MM.1S (cell line): ENCODE measurements at regions not wholly inside any gene's neighbourhood (a gene's known extent, or its start where the extent isn't known, plus 50 kb on each side); places are given as distances from the start of the nearest gene placed in this dataset.

Source experiments
- DNase-seq: peaks from one replicate; pipeline ENCODE4 v3.0.0-alpha.2; 2015
- H2AFZ ChIP-seq: fragments of 300-600 bp; sonication (generic); 2 replicates; pipeline ENCODE4 v1.6.0; 2016; ENCODE audit warnings: antibody characterized with exemption, low read length
- H3F3A ChIP-seq: fragments of 300-600 bp; sonication (generic); 2 replicates; pipeline ENCODE4 v1.6.1; 2016; ENCODE audit warnings: mild to moderate bottlenecking, antibody characterized with exemption, low read length, moderate library complexity, mixed read lengths; ENCODE audit not compliant: insufficient read depth
- H3K27ac ChIP-seq: fragments of 300-600 bp; sonication (generic); 2 replicates; pipeline ENCODE4 v1.5.1; 2016; ENCODE audit warnings: mild to moderate bottlenecking, low read length
- H3K27me3 ChIP-seq: fragments of 300-600 bp; sonication (generic); replicated peaks from 2 replicates; pipeline ENCODE4 v1.6.0; 2016; ENCODE audit warnings: low read length; ENCODE audit not compliant: insufficient read depth
- H3K36me3 ChIP-seq: fragments of 300-600 bp; sonication (generic); replicated peaks from 2 replicates; pipeline ENCODE4 v1.6.1; 2016; ENCODE audit warnings: mild to moderate bottlenecking, low read length, mixed read lengths; ENCODE audit not compliant: insufficient read depth
- H3K4me1 ChIP-seq: fragments of 300-600 bp; sonication (generic); 2 replicates; pipeline ENCODE4 v1.6.1; 2016; ENCODE audit warnings: low read length, mixed read lengths
- H3K4me2 ChIP-seq: fragments of 300-600 bp; sonication (generic); 2 replicates; pipeline ENCODE4 v1.6.0; 2016; ENCODE audit warnings: low read depth, low read length
- H3K4me3 ChIP-seq: fragments of 300-600 bp; sonication (generic); 2 replicates; pipeline ENCODE4 v1.5.1; 2016; ENCODE audit warnings: low read length, mixed read lengths
- H3K79me2 ChIP-seq: fragments of 300-600 bp; sonication (generic); 2 replicates; pipeline ENCODE4 v1.6.1; 2016; ENCODE audit warnings: mixed run types, low read length, mixed read lengths
- H3K9ac ChIP-seq: fragments of 300-600 bp; sonication (generic); 2 replicates; pipeline ENCODE4 v1.6.1; 2016; ENCODE audit warnings: low read length, mixed read lengths
- H3K9me2 ChIP-seq: fragments of 300-600 bp; sonication (generic); replicated peaks from 2 replicates; pipeline ENCODE4 v1.6.1; 2016; ENCODE audit warnings: mild to moderate bottlenecking, low read length, mixed read lengths; ENCODE audit not compliant: insufficient read depth
- H3K9me3 ChIP-seq: fragments of 300-600 bp; sonication (generic); replicated peaks from 2 replicates; pipeline ENCODE4 v1.6.1; 2016; ENCODE audit warnings: mild to moderate bottlenecking, low read length, mixed read lengths; ENCODE audit not compliant: insufficient read depth
- H4K20me1 ChIP-seq: fragments of 300-600 bp; sonication (generic); 2 replicates; pipeline ENCODE4 v1.6.1; 2016; ENCODE audit warnings: mild to moderate bottlenecking, low read length, moderate library complexity, mixed read lengths; ENCODE audit not compliant: insufficient read depth
- CTCF ChIP-seq: fragments of 300-600 bp; sonication (generic); IDR thresholded peaks from 2 replicates; pipeline ENCODE4 v1.5.1; 2016; ENCODE audit warnings: antibody characterized with exemption, low read length, mixed read lengths
- EZH2 ChIP-seq: fragments of 300-600 bp; sonication (generic); optimal IDR thresholded peaks from 2 replicates; pipeline ENCODE3; 2017; ENCODE audit warnings: low read depth, mild to moderate bottlenecking, antibody characterized with exemption, low read length, mixed read lengths
- EZH2phosphoT487 ChIP-seq: fragments of 300-600 bp; sonication (generic); IDR thresholded peaks from 2 replicates; pipeline ENCODE4 v1.6.1; 2018; ENCODE audit warnings: antibody characterized with exemption, low read length

- Histone ChIP-seq H3K9ac (no peak overlapping the region), H2AFZ (no peak overlapping the region), H3K27me3 (no peaks in the 10 kb centered on the region), H4K20me1 (no peaks in the 10 kb centered on the region), H3K36me3 (no peaks in the 10 kb centered on the region), H3K79me2 (no peaks in the 10 kb centered on the region), H3K27ac (peak overlapping the region; percentile 2; the same call in 1 of the 2 replicates), H3F3A (no peaks in the 10 kb centered on the region; the same call in 1 of the 2 replicates), H3K4me3 (no peak overlapping the region), H3K9me3 (no peaks in the 10 kb centered on the region), H3K4me2 (peak overlapping the region; percentile 33), H3K9me2 (no peaks in the 10 kb centered on the region; the same call in 1 of the 2 replicates), H3K4me1 (peaks cover 44% of the 10 kb centered on the region)
- DNase-seq = peak; percentile 82
- no peak for TF ChIP-seq EZH2
- no peak for TF ChIP-seq CTCF
- TF ChIP-seq EZH2phosphoT487 = no peak
Measured at GRCh38 chr5:89597878-89598277, 714.9 kb upstream of the MEF2C start.

DNA sequence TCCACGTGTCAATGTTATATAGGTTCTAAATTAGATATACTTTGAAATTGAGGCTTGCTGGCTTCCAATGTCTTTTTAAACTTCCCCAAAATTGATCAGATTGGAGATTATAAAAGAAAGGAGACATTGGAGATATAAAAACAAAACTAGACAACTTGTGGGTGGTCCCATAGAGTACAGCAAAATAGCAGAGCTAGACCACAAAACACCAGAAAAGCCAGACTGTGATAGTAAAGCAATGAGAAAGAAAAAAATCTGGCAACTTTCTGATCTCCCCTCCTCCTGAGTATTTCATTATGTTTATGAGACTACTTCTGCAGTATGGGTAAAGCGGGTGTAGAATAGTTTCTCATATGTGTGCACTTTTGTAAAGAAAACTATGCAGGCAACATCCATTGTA, 713.8 kb upstream of the MEF2C start:
- Histone ChIP-seq H3F3A (no peaks in the 10 kb centered on the region; the same call in 1 of the 2 replicates), H3K27me3 (no peaks in the 10 kb centered on the region), H3K9ac (no peak overlapping the region), H3K4me3 (no peak overlapping the region), H3K4me2 (peak overlapping the region; percentile 21; the same call in 1 of the 2 replicates), H3K36me3 (no peaks in the 10 kb centered on the region), H3K27ac (no peak overlapping the region), H3K4me1 (peaks cover 44% of the 10 kb centered on the region), H3K79me2 (no peaks in the 10 kb centered on the region), H4K20me1 (no peaks in the 10 kb centered on the region), H3K9me3 (no peaks in the 10 kb centered on the region), H3K9me2 (no peaks in the 10 kb centered on the region; the same call in 1 of the 2 replicates), H2AFZ (no peak overlapping the region)
- DNase-seq = peak; percentile 7
- TF ChIP-seq CTCF (no peak), EZH2phosphoT487 (no peak), EZH2 (no peak)

DNA sequence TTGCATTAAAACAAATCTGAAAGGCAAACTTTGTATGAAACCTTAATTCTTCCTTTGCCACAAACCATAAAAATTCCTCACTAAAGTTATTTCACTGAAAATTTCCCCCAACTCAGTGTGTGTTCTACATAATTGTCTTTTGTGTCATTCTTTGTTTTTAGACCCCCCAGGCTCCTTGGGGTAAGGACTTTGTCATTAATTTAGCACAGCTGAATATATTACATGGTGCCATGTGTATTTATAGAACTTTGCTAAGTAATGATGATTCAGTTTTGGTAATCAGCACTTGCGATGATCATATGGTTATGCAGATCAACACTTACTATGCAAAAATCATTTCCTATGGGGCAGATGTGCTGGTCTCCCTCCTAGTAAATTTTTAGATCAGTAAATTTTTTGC, 712.1 kb upstream of the MEF2C start:
- no peaks in the 10 kb centered on the region; the same call in 1 of the 2 replicates for H3F3A ChIP-seq
- H3K79me2 ChIP-seq = no peaks in the 10 kb centered on the region
- no peaks in the 10 kb centered on the region for H4K20me1 ChIP-seq
- no peak overlapping the region for H3K9ac ChIP-seq
- H3K4me1 ChIP-seq = peaks cover 44% of the 10 kb centered on the region
- no peak for TF ChIP-seq CTCF
- no peak for TF ChIP-seq EZH2phosphoT487
- no peak for TF ChIP-seq EZH2
- H3K27me3 ChIP-seq = no peaks in the 10 kb centered on the region
- H2AFZ ChIP-seq = no peak overlapping the region
- no peak for DNase-seq
- H3K9me3 ChIP-seq = no peaks in the 10 kb centered on the region
- no peaks in the 10 kb centered on the region for H3K36me3 ChIP-seq
- no peaks in the 10 kb centered on the region; the same call in 1 of the 2 replicates for H3K9me2 ChIP-seq
- H3K4me2 ChIP-seq = no peak overlapping the region
- no peak overlapping the region for H3K4me3 ChIP-seq
- H3K27ac ChIP-seq = no peak overlapping the region
